Esophagus squamous epithelium (tissue), 5 donors: ENCODE measurements at regions not wholly inside any gene's neighbourhood (a gene's known extent, or its start where the extent isn't known, plus 50 kb on each side); places are given as distances from the start of the nearest gene placed in this dataset.
"Not testable (repeated sequence)": the region's sequence is repeated elsewhere in the genome, so short reads cannot be mapped to it uniquely, and the experiment has no call there.

Experiments used
- DNase-seq: peaks from one replicate; lab custom pipeline; 2025; lab: John Stamatoyannopoulos, UW
- H3K27ac ChIP-seq, 4 donors: fragments of 200-600 bp; sonication (generic); one replicate each; pipeline ENCODE4 v1.5.1; 2016 to 2019; ENCODE audit warnings: mild to moderate bottlenecking in 1 of 4
- H3K27me3 ChIP-seq, 4 donors: fragments of 200-600 bp; sonication (generic); 1 replicate in 3 of 4; 2 replicates in 1 of 4; pipeline versions ENCODE4 v1.5.1 to v1.6.0; 2017 to 2021; ENCODE audit warnings: antibody characterized with exemption in 1 of 4
- H3K36me3 ChIP-seq, 3 donors: fragments of 200-600 bp; sonication (generic); one replicate each; pipeline ENCODE4 v1.5.1; 2016 to 2019
- H3K4me1 ChIP-seq, 3 donors: fragments of 200-600 bp; sonication (generic); one replicate each; pipeline ENCODE4 v1.5.1; 2017 to 2019
- H3K4me3 ChIP-seq, 4 donors: fragments of 200-600 bp; sonication (generic); 1 replicate in 3 of 4; 2 replicates in 1 of 4; pipeline ENCODE4 v1.5.1; 2016 to 2019; ENCODE audit warnings: mild to moderate bottlenecking in 2 of 4, moderate library complexity in 1 of 4
- H3K9me3 ChIP-seq, 3 donors: fragments of 200-600 bp; sonication (generic); one replicate each; pipeline ENCODE4 v1.5.1; 2016 to 2019
- POLR2A ChIP-seq, 4 donors: fragments of 450-650 bp; IDR thresholded peaks; one replicate each; pipeline ENCODE4 v1.6.1; 2017; ENCODE audit warnings: antibody characterized with exemption in 4 of 4, mild to moderate bottlenecking in 4 of 4, moderate library complexity in 3 of 4
- WGBS, 2 donors: methylation state at CpG; one replicate each; pipeline ENCODE4 v1.1.5; 2018; 5-methylcytosine and 5-hydroxymethylcytosine counted together
- intact Hi-C: fragments of 100-400 bp; cut with DNase I; formaldehyde crosslinking; loops from one replicate; pipeline ENCODE4 v1.15.0; 2022
- TF ChIP-seq, protein P1 (sequence below), 6 experiments: fragments of 450-650 bp in 4 of 6; fragments of 200-600 bp in 2 of 6; sonication (generic) in 2 of 6; IDR thresholded peaks; one replicate each; pipeline ENCODE4 v1.5.1; 2016 to 2019; ENCODE audit warnings: antibody characterized with exemption in 6 of 6, mild to moderate bottlenecking in 4 of 6, moderate library complexity in 4 of 6
- donor health status: DM: yes; HTN: yes; CAD: no.

DNA sequence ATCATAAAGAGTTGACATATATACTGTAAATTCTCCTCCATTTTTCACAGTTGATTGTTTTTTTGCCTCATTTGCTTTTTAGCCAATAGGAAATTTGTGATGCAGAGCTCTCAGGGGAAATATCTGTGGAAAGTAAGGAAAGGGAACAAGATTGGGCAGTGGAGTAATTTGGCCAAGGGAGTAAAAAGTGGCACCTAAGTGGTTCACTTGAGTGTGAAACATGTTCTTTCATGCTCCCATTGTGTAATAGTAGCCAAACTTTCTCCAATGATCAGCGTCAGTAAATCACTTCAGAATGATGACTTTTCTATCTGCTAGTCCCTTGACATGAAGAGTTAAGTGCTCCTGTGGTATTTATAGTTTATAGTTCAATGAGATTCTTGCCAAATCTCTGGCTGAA is 141.9 kb upstream of the KCNJ3 start:
- H3K36me3 ChIP-seq, result no peaks in the 10 kb centered on the region
- DNase-seq, result no peak
- WGBS, 2 donors, result 59 to 60% methylated on average over 1 of the region's 1 CpG
- no peaks in the 10 kb centered on the region for H3K4me1 ChIP-seq
- TF ChIP-seq, protein P1, sequence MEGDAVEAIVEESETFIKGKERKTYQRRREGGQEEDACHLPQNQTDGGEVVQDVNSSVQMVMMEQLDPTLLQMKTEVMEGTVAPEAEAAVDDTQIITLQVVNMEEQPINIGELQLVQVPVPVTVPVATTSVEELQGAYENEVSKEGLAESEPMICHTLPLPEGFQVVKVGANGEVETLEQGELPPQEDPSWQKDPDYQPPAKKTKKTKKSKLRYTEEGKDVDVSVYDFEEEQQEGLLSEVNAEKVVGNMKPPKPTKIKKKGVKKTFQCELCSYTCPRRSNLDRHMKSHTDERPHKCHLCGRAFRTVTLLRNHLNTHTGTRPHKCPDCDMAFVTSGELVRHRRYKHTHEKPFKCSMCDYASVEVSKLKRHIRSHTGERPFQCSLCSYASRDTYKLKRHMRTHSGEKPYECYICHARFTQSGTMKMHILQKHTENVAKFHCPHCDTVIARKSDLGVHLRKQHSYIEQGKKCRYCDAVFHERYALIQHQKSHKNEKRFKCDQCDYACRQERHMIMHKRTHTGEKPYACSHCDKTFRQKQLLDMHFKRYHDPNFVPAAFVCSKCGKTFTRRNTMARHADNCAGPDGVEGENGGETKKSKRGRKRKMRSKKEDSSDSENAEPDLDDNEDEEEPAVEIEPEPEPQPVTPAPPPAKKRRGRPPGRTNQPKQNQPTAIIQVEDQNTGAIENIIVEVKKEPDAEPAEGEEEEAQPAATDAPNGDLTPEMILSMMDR (IDR thresholded peaks at IDR 0.05), result no peak
- TF ChIP-seq POLR2A (IDR thresholded peaks at IDR 0.05), result no peak
- no peaks in the 10 kb centered on the region for H3K9me3 ChIP-seq
- no peaks in the 10 kb centered on the region for H3K27me3 ChIP-seq
- no peak overlapping the region for H3K4me3 ChIP-seq
- H3K27ac ChIP-seq, result no peak overlapping the region
- intact Hi-C loops, result no loop called here

DNA sequence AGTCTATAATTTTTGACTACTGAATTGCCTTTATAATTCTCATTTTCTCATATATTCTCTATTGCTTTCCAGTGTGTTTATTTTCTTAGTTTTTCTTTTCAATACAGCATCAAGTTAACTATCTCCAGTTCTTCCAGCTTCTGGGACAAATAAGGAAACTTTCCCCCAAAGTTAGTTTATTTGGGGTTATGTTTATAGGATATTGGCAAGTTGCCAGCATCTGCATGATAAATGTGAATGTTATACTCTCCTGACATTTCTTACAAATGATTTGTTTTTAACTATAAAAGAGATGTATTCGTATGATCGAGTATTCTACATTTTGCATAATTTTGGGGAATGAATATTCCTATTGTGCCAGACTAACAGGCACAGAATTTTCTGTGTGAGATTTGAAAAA is 140.6 kb upstream of the KCNJ3 start:
- no peaks in the 10 kb centered on the region for H3K4me1 ChIP-seq
- no peak overlapping the region for H3K4me3 ChIP-seq
- intact Hi-C loops, result no loop called here
- no peaks in the 10 kb centered on the region for H3K27me3 ChIP-seq
- DNase-seq, result no peak
- 50 to 52% methylated on average over 2 of the region's 2 CpGs for WGBS, 2 donors
- H3K9me3 ChIP-seq, result no peaks in the 10 kb centered on the region
- TF ChIP-seq, protein P1 (IDR thresholded peaks at IDR 0.05), result no peak
- no peak for TF ChIP-seq POLR2A (IDR thresholded peaks at IDR 0.05)
- no peak overlapping the region for H3K27ac ChIP-seq
- no peaks in the 10 kb centered on the region for H3K36me3 ChIP-seq

DNA sequence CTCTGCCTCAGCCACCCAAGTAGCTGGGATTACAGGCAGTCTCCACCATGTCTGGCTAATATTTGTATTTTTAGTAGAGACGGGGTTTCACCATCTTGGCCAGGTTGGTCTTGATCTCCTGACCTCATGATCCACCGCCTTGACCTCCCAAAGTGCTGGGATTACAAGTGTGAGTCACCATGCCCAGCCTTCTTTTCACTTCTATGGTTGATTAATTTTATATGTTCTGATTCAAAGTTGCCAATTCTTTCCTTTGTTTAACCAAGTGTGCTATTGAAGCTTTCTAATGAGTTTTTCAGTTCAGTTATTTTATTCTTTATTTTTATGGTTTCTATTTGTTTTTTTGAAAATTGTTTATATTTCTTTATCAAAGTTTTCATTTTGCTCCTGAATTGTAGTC is 133.1 kb upstream of the KCNJ3 start:
- H3K9me3 ChIP-seq, result peaks cover 0 to 14% (median 5%) of the 10 kb centered on the region in 3 donors
- DNase-seq, result no peak
- TF ChIP-seq, protein P1 (IDR thresholded peaks at IDR 0.05), result no peak
- no peak overlapping the region for H3K27ac ChIP-seq
- H3K36me3 ChIP-seq, result no peaks in the 10 kb centered on the region
- 75 to 91% methylated on average over 2 of the region's 2 CpGs for WGBS, 2 donors
- no peak overlapping the region for H3K4me3 ChIP-seq
- H3K27me3 ChIP-seq, result no peaks in the 10 kb centered on the region
- H3K4me1 ChIP-seq, result no peaks in the 10 kb centered on the region
- intact Hi-C loops, result no loop called here

DNA sequence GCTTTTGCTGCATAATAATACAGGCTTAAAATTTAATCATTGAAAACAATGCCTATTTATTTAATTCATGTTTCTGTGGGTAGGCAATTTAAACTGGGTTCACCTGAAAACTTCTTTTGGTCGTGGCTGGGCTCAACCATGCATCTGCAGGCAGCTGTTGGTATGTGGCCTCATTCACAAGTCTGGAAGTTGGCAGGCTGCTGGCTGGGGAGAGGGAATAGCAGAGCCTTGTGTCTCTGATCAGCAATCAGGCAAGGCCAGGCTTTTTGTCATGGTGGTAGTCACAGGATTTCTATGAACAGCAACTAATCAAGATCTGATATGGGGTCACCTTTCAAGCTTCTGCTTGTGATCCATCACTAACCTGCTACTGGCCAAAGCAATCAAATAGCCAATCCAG is 130.1 kb upstream of the KCNJ3 start:
- Histone ChIP-seq H3K4me1 (no peaks in the 10 kb centered on the region), H3K9me3 (peaks cover 0 to 14% (median 5%) of the 10 kb centered on the region in 3 donors), H3K27me3 (no peaks in the 10 kb centered on the region), H3K36me3 (no peaks in the 10 kb centered on the region), H3K27ac (no peak overlapping the region), H3K4me3 (no peak overlapping the region)
- intact Hi-C loops, result no loop called here
- WGBS, 2 donors, result 13 to 26% methylated on average over 1 of the region's 1 CpG
- TF ChIP-seq POLR2A (IDR thresholded peaks at IDR 0.05), result no peak
- TF ChIP-seq, protein P1 (IDR thresholded peaks at IDR 0.05), result no peak
- DNase-seq, result no peak

DNA sequence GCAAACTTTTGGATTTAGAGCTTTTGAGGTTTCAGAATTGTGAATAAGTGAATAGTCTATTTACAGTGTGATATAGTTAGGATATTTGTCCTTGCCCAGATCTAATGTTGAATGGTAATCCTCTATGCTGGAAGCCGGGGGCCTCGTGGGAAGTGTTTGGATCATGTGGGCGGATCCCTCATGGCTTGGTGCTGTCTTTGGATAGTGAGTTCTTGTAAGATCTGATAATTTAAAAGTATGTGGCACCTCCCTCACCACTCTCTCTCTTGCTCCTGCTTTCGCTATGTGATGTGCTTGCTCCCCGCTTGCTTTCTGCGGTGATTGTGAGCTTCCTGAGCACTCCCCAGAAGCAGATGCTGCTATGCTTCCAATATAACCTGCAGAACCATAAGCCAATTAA is 128.0 kb upstream of the KCNJ3 start:
- intact Hi-C loops, result no loop called here
- TF ChIP-seq, protein P1 (IDR thresholded peaks at IDR 0.05), result no peak
- TF ChIP-seq POLR2A (IDR thresholded peaks at IDR 0.05), result no peak
- no peaks in the 10 kb centered on the region for H3K36me3 ChIP-seq
- DNase-seq, result no peak
- no peaks in the 10 kb centered on the region for H3K4me1 ChIP-seq
- H3K27ac ChIP-seq, result no peak overlapping the region
- H3K27me3 ChIP-seq, result no peaks in the 10 kb centered on the region
- 79 to 86% methylated on average over 6 of the region's 6 CpGs for WGBS, 2 donors
- peaks cover 0 to 10% (median 5%) of the 10 kb centered on the region in 3 donors for H3K9me3 ChIP-seq
- no peak overlapping the region for H3K4me3 ChIP-seq

DNA sequence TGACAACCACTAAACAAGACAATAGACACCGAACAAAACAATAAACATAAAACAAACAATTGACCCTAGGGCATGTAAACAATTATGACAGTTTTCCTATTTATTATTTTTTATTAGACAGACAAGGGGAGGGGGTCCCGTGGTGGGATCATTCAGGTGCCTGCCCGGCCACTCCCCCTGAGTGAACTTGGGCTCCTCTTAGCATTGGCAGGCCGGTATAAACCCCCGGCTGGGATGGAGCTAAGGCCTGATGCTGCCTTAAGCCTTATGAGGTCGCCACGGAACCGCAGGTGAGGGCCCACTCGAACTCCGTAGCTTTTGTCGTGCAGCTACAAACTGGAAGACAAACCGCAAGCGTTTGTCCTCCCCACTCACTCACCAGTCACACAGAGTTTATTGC is 121.8 kb upstream of the KCNJ3 start:
- H3K4me1 ChIP-seq, H3K27me3 ChIP-seq, H3K36me3 ChIP-seq, intact Hi-C loops, H3K4me3 ChIP-seq, H3K27ac ChIP-seq, H3K9me3 ChIP-seq, DNase-seq: not testable (repeated sequence)
- WGBS, 2 donors, result 78 to 87% methylated on average over 13 of the region's 13 CpGs
